ENCODE measurements at regions not wholly inside any gene's neighbourhood (a gene's known extent, or its start where the extent isn't known, plus 50 kb on each side); places are given as distances from the start of the nearest gene placed in this dataset.
"Not testable (repeated sequence)": the region's sequence is repeated elsewhere in the genome, so short reads cannot be mapped to it uniquely, and the experiment has no call there.

DNA sequence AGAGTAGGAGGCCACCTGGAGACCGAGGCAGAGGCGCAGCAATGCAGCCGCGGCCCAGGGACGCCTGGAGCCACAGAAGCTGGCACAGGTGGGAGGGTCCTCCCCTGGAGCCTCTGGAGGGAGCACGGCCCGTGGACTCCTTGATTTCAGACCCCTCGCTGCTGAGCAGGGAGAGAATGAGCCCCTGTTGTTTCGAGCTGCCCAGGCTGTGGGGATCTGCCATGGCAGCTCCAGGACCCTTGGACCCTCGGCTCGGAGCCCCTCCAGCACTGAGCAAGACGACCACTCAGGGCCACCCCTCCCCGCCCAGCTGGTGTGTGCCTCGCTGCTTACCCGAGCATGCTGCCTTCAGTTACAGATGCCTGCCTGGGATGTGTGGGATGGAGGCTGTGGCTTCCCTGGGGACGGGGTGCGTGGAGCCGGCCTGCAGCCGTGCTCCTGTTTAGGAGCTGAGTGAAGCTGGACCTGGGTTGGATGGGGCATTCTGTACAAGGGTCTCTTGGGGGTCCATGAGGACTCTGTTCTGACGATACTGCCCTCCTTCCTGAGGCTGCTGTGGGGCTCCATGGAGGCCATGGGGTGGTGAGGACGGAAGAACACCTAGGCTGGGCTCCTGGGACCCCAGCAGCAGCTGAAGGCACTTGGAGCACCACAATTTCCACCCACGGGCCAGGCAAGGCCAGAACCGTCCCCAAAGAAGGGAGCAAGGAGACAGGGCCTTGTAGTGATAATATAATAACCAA, 115.1 kb upstream of the LPCAT1 start:
- Histone ChIP-seq H3K27me3 (ENCODE audit: control insufficient read depth, insufficient read depth) (peaks cover 2% of the 10 kb centered on the region), H3K4me1 (ENCODE audit: control insufficient read depth, insufficient read depth, low read length) (no peaks in the 10 kb centered on the region), H3K9me3 (ENCODE audit: control insufficient read depth, low read length) (no peaks in the 10 kb centered on the region), H3K27ac (ENCODE audit: low read length) (no peak overlapping the region), H3K4me3 (ENCODE audit: low read length) (no peak overlapping the region)
- ATAC-seq (no peak), DNase-seq (no peak)
- 84% methylated on average over 23 of the region's 23 CpGs for WGBS
- intact Hi-C loops (cut with DNase I): no loop called here

DNA sequence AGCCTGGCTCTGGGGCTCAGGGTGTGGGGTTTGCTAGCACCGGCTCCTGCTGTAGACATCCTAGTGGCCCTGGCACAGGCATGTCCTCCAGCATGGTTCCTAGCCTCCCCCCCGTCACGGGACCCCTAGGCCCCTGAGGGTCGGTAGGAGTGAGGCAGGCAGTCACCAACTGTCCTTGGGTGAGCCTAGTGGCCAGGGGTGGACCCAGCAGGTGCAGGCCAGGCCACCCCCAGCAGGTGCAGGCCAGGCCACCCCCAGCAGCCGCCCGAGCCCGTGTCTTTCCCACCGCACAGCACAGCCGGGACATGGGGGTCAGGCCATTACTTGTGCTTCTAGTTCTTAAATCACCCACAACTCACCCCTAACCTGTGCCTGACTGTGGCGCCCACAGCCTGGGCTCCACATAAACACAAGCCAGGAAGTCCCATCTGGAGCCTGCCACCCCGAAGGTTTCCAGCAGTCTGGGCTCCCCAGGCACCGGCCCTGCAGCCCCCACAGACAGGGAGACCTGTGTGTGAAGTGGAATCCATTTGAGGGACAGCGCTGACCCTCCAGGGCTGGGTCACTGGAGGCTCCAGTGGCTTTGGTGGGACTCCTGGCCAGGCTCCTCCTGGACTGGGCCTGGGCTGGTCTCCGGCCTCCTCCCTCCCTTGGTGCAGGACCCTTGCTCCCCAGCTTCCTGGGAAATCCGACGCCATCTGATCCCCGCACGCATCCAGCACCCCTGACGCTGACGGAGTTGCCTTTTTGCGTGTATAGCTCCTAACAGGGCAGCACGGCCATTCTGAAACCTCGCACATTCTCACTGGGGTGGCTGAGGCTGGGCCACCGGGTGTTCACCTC, 114.1 kb upstream of the LPCAT1 start:
- intact Hi-C loops (cut with DNase I): no loop called here

DNA sequence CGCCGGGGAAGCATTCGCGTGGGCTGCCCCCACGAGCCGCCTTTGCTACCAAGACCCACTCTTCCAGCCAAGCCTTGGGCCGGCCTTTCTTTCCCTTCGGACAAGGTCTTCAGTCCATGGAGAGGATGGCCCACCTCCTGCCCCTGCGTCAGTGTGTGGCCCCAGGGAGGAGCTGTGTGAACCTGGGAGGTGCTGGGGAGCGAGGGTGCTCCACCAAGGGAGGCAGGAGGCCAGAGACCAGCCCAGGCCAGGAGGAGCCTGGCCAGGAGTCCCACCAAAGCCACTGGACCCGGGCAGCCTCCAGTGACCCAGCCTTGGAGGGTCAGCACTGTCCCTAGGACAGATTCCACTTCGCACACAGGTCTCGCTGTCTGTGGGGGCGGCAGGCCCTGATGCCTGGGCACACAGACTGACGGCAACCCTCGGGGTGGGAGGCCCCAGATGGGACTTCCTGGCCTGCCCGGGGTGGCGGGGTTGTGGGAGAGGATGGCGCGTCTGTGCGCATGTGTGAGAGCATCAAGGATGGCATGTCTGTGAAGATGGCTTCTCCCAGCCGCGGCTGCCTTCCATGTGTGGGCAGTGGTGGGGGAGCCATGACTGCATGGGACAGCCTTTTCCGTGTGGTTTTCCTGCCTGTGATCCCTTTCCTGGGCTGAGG, 113.3 kb upstream of the LPCAT1 start:
- intact Hi-C loops (cut with DNase I): no loop called here
- WGBS: 87% methylated on average over 24 of the region's 24 CpGs
- ATAC-seq: no peak

More for the DNA sequence above, 114.1 kb upstream of the LPCAT1 start:
- ATAC-seq: no peak
- no peak for DNase-seq
- H3K4me1 ChIP-seq (ENCODE audit: control insufficient read depth, insufficient read depth, low read length): no peaks in the 10 kb centered on the region
- H3K4me3 ChIP-seq (ENCODE audit: low read length): no peak overlapping the region
- no peak overlapping the region for H3K27ac ChIP-seq (ENCODE audit: low read length)
- 88% methylated on average over 24 of the region's 24 CpGs for WGBS
- H3K27me3 ChIP-seq (ENCODE audit: control insufficient read depth, insufficient read depth): no peaks in the 10 kb centered on the region
- no peaks in the 10 kb centered on the region for H3K9me3 ChIP-seq (ENCODE audit: control insufficient read depth, low read length)

DNA sequence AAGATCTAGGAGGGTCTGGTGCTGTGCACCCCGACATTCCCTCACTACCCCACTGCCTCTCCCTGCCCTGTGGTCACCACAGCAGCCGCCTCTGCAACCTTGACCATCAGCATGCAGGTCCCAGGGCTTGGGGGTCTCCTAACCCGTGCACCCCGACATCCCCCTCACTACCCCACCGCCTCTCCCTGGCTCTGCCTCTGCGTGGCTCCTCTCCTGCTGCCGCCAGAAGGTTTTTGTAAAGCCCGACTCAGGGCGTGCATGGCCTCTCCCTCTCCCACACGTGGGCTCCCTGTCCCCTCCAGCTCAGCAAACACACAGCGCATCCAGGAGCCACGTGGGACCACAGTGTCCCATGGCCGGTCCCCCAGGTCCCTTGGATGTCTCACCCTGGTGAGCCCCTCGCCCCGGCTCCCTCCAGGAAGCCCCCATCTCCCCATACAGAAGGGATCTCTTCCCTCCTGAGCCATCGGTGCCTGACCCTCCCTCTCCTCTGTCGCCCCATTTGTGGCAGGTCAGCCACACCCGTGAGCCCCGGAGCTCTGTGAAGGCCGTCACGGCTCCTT, 112.5 kb upstream of the LPCAT1 start:
- ATAC-seq; intact Hi-C loops (cut with DNase I); H3K27ac ChIP-seq (ENCODE audit: low read length); H3K4me3 ChIP-seq (ENCODE audit: low read length); DNase-seq; H3K4me1 ChIP-seq (ENCODE audit: control insufficient read depth, insufficient read depth, low read length); H3K27me3 ChIP-seq (ENCODE audit: control insufficient read depth, insufficient read depth); H3K9me3 ChIP-seq (ENCODE audit: control insufficient read depth, low read length): not testable (repeated sequence)
- 85% methylated on average over 21 of the region's 21 CpGs for WGBS

More for the DNA sequence above, 113.3 kb upstream of the LPCAT1 start:
- Histone ChIP-seq H3K27ac (ENCODE audit: low read length) (no peak overlapping the region), H3K27me3 (ENCODE audit: control insufficient read depth, insufficient read depth) (no peaks in the 10 kb centered on the region), H3K4me1 (ENCODE audit: control insufficient read depth, insufficient read depth, low read length) (no peaks in the 10 kb centered on the region), H3K4me3 (ENCODE audit: low read length) (no peak overlapping the region), H3K9me3 (ENCODE audit: control insufficient read depth, low read length) (no peaks in the 10 kb centered on the region)
- DNase-seq: no peak

DNA sequence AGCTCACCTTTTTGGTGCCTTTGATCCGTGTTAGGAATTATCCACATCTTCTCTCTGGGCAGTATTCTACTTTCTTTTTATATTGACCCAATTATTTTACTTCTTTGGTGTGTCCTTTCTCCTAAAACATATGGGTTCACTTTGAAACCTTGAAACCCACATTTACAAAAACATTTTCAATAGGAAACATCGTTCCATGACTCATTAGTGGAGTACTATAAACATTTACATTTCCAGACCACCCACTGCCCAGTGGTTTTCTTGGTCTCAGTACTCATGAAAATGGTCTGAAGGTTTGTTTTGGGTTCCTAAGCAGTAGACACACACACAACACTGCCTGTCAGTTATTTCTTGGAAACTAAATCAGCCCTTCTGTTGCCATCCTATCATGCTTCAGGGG, 111.7 kb upstream of the LPCAT1 start:
- H3K9me3 ChIP-seq (ENCODE audit: control insufficient read depth, low read length); DNase-seq; intact Hi-C loops (cut with DNase I); H3K27me3 ChIP-seq (ENCODE audit: control insufficient read depth, insufficient read depth); ATAC-seq; H3K27ac ChIP-seq (ENCODE audit: low read length); H3K4me3 ChIP-seq (ENCODE audit: low read length); H3K4me1 ChIP-seq (ENCODE audit: control insufficient read depth, insufficient read depth, low read length): not testable (repeated sequence)
- 82% methylated on average over 2 of the region's 2 CpGs for WGBS

DNA sequence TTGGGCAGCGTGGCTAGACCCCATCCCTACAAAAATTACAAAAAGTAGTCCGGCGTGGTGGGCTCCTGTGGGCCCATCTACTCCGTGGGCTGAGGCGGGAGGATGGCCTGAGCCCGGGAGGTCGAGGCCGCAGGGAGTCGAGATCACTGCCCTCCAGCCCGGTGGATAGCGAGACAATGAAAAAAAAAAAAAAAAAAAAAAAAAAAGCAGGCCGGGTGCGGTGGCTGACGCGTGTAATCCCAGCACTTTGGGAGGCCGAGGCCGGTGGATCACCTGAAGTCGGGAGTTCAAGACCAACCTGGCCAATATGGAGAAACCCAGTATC, 110.5 kb upstream of the LPCAT1 start:
- Histone ChIP-seq H3K4me3 (ENCODE audit: low read length) (peak overlapping the region; percentile 82), H3K4me1 (ENCODE audit: control insufficient read depth, insufficient read depth, low read length) (no peaks in the 10 kb centered on the region), H3K27ac (ENCODE audit: low read length) (peak overlapping the region; percentile 60), H3K9me3 (ENCODE audit: control insufficient read depth, low read length) (no peaks in the 10 kb centered on the region), H3K27me3 (ENCODE audit: control insufficient read depth, insufficient read depth) (no peaks in the 10 kb centered on the region)
- WGBS: 28% methylated on average over 18 of the region's 18 CpGs
- DNase-seq (no peak), ATAC-seq (no peak)
- intact Hi-C loops (cut with DNase I): no loop called here

DNA sequence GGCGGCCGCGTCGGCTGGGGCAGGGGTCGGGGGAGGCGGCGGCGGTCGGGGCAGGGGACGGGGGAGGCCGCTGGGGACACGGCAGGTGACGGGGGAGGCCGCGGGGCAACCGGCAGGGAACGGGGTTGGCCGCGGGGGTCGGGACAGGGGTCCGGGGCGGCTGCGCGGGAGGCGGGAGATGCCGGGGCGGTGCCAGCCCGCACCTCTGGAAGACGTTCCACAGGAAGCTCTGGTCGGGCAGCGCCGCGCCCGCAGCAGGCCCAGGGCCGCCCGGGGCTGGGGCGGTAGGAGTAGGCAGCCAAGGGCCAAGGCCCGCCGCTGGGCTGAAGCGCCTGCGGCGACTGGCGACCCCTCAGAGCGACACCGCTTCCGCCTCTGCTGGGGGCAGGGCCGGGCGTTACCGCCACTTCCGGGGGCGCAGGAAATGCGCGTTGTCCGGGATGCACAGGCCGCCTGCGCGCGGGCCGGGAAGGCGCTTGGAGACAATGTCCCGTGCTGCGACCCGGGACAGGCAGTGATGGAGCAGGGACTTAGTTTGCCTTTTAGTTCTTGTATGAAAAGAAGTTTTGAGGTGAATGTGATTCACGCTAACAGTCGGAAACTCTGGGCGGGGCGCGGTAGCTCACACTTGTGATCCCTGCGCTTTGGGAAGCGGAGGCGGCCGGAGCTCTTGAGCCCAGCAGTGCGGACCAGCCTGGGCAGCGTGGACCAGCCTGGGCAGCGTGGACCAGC, 110.0 kb upstream of the LPCAT1 start:
- Histone ChIP-seq H3K27me3 (ENCODE audit: control insufficient read depth, insufficient read depth) (no peaks in the 10 kb centered on the region), H3K27ac (ENCODE audit: low read length) (peak overlapping the region; percentile 60), H3K9me3 (ENCODE audit: control insufficient read depth, low read length) (no peaks in the 10 kb centered on the region), H3K4me3 (ENCODE audit: low read length) (peak overlapping the region; percentile 82), H3K4me1 (ENCODE audit: control insufficient read depth, insufficient read depth, low read length) (no peaks in the 10 kb centered on the region)
- whole genome bisulfite sequencing: 1% methylated on average over 75 of the region's 75 CpGs
- ATAC-seq (peak; percentile 97 to 98), DNase-seq (peak; percentile 86 to 94 (median 94))
- intact Hi-C loops (cut with DNase I): no loop called here

DNA sequence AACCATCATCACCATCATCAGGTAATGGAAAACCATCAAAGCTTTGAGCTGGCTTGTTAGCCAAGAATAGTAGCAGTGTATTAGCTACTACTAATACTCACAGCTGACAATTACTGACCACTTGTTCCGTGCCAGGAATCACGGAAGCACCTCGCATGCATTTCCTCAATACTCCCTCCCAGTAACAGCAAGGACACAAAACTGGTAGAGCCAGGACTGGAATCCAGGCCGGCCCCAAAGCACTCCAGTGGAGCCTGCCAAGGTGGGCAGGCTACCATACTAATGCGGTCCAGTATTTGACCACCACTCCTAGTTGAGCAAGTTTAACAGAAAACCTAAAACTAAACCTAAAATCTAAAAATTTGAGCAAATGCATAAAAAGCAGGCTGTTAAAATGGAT, 107.2 kb upstream of the LPCAT1 start:
- H3K27ac ChIP-seq (ENCODE audit: low read length); H3K4me1 ChIP-seq (ENCODE audit: control insufficient read depth, insufficient read depth, low read length); intact Hi-C loops (cut with DNase I); H3K4me3 ChIP-seq (ENCODE audit: low read length); ATAC-seq; H3K9me3 ChIP-seq (ENCODE audit: control insufficient read depth, low read length); H3K27me3 ChIP-seq (ENCODE audit: control insufficient read depth, insufficient read depth); DNase-seq: not testable (repeated sequence)
- WGBS: 70% methylated on average over 5 of the region's 5 CpGs

DNA sequence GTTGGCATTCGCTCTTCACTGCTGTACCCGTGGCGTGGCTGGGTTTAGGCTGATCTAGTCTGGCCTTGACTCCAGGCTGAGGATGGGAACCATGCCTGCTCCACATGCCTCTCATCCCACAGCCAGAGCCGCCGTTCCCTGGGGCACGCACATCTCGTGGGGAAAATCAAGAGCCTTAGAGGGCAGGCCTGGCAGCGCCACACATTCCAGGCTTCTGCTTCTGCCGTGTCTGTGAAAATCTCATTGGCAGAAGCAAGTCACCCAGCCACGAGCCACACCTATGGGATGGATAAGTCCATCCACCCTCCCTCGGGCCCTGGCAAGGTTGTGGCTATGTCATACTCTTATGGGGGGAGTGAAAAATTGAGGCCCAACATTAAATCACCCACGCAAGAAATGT, 102.6 kb upstream of the LPCAT1 start:
- H3K27me3 ChIP-seq (ENCODE audit: control insufficient read depth, insufficient read depth); DNase-seq; ATAC-seq; H3K4me1 ChIP-seq (ENCODE audit: control insufficient read depth, insufficient read depth, low read length); intact Hi-C loops (cut with DNase I); H3K27ac ChIP-seq (ENCODE audit: low read length); H3K4me3 ChIP-seq (ENCODE audit: low read length); H3K9me3 ChIP-seq (ENCODE audit: control insufficient read depth, low read length): not testable (repeated sequence)
- 94% methylated on average over 12 of the region's 12 CpGs for WGBS

DNA sequence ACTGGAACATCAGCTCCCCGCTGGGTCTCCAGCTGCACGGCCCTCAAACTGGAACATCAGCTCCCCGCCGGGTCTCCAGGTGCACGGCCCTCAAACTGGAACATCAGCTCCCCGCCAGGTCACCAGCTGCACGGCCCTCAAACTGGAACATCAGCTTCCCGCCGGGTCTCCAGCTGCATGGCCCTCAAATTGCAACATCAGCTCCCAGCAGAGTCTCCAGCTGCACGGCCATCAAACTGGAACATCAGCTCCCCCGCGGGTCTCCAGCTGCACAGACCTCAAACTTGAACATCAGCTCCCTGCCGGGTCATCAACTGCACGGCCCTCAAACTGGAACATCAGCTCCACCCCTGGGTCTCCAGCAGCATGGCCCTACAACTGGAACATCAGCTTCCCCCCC, 95.8 kb upstream of the LPCAT1 start:
- WGBS: 87% methylated on average over 14 of the region's 14 CpGs
- ATAC-seq; H3K9me3 ChIP-seq (ENCODE audit: control insufficient read depth, low read length); H3K4me1 ChIP-seq (ENCODE audit: control insufficient read depth, insufficient read depth, low read length); H3K27ac ChIP-seq (ENCODE audit: low read length); DNase-seq; H3K4me3 ChIP-seq (ENCODE audit: low read length); H3K27me3 ChIP-seq (ENCODE audit: control insufficient read depth, insufficient read depth); intact Hi-C loops (cut with DNase I): not testable (repeated sequence)
